ENCODE measurements at regions not wholly inside any gene's neighbourhood (a gene's known extent, or its start where the extent isn't known, plus 50 kb on each side); places are given as distances from the start of the nearest gene placed in this dataset.
A peak's percentile ranks its signal among the peaks of the same experiment; 100 is the strongest.
"Not testable (repeated sequence)": the region's sequence is repeated elsewhere in the genome, so short reads cannot be mapped to it uniquely, and the experiment has no call there.

DNA sequence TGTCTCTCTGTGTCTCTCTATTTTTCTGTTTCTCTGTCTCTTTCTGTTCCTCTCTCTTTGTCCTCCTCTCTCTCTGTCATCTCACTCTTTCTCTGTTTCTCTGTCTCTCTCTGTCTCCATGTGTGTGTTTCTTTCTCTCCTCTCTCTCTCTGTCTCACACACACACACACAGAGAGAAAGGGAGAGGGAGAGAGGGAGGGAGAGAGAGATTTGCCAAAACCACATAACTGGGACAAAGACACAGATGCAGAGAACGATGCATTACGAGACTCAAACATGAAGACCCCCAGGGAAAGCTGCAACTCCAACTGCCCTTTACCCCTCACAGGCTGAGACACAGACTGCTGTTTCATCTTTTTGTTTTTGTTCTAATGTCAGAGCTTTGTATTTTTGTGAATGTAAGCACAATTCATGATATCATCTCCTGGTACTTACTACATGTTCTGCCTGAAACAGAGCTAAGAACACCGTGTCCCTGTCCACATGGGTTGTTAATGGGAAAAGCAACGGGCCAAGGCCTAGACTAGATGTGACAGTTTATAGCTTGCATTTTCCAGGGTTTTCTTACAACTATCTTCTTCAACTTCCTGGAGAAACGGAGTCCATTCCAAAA lies 177.1 kb upstream of the ARID1B start:
- no peak for DNase-seq

DNA sequence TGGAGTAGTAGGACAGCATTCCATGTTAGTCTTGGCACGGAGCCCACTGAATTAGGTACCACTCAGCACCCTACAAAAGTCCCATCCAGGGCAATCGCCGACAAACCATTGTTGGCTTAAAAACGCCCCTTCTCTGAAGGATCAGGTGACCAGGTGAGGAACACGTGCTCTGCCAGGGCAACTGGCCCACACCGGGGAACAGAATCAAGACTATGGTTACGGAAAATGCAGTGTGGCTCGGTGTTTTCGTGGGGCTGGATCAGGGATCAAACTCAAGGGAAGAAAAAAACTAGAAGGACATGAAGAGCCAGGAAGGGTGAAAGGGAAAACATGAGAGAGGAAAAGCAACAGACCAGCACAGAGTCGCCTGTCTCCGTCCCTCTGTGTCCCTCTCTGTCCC lies 177.8 kb upstream of the ARID1B start:
- DNase-seq = no peak

DNA sequence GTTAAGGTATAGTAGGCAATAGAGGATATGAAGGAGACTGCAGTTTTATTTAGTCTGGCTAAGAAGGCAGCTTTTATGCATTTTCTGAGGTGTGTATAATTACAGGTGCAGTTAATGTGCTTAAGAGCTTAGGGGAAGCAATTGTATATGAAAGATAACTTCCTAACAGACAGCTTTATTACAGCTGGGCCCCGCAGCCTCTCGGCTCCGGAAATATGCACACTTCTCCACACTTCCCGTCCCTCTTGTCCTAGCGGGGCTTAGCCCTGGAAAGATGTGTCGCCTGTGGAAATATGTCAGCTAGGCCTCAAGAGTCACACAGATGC lies 178.4 kb upstream of the ARID1B start:
- DNase-seq = no peak

DNA sequence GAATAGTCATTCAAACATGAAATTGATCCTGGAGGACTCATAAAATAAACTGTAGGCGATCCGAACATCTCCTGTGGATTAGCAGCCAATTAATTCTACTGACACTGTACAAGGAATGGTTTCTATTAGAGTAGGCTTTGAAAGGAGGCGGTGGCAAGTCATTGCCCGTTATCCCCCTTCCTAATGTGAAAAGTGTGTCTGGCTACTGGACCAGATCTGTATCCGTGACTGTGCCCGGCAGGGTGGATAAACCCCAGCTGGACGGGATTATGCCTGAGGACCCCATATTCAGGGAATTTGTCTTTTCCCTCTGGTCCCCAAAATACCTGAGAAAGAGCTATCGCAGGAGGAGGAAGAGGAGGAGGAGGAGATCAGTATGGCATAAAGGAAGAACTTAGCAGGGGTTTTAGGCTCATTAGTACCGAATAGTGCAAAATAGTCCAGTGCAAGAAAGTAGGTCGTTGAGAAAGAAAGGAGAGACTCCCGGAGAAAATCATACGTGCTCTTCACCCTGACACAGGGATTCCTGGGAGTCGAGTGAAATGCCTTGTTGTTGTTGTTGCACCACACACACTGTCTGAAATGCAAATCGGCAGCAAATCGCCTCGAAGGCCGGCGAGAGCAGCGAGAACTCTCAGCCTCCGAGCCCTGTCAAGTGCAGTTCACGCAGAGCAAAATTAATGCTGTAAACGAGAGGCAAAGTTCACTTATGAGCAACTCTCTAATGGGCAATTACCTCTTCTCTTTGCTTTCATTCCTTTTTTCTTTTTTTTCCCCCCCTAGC lies 178.9 kb upstream of the ARID1B start:
- no peak for DNase-seq

DNA sequence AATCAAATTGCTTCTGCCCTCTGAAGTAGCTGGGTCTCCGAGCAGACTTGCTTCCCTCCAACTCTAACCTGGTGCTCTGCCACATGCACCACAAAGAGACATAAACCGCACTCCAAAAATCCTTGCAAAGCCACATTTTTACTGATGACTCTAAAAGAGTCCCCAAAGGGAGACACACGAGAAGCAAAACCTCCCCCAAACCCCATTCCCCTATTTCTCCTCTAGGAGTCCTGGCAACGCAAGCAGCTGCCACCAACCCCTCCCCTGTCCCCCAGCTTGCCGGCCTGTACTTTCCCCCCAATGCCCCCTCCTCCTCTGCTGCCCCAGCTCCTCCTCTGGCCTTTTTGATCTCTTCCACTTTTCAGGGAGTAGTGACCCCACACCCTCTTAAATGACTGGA lies 180.1 kb upstream of the ARID1B start:
- no peak for DNase-seq

DNA sequence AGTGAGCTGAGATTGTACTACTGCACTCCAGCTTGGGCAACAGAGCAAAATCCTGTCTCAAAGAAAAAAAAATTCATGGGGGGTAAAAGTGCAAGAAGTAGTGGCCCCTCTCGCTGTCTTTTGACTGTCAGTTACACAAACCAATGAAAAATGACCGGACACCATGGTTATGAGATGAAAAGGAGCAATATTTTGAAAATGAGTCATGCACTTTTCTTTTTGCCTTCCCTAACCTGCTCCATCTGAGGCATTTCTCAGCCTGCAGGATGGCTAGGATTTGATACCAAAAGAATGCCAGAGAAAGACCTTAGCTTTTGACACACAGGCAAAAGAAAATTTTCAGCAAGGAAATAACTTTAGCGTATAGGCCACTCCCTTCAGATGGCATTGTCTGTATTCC lies 181.7 kb upstream of the ARID1B start:
- DNase-seq = no peak

DNA sequence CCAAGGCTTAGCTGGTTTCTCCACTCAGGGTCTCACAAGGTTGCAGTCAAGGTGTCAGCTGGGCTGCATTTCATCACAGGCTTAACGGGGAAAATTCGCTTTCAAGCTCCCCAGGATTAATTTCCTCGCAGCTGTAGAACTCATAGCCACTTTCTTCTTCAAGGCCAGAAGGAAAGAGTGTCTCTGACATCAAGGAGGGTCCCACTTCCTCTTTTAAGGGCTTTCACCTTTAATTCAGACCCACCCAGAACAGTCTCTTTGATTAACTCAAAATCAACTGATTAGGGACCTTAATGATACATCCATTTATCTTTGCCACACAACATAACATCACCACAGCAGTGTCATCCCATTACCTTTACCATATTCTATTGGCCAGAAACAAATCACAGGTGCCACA lies 183.3 kb upstream of the ARID1B start:
- no peak for DNase-seq

DNA sequence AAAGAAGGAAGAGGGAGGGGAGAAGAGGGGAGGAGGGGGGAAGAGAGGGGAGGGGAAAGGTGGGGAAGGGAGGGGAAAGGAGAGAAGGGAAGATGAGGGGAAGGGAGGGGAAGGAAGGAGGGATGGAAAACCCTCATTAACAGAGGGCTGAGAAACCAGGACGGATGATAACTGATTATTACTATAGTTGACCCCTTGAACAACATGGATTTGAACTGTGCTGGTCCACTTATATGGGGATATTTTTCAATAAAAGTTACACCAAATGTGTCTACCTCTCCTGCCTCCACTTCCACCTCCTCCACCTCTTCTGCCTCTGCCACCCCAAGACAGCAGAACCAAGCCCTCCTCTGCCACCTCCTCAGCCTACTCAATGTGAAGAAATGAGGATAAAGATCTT lies 184.1 kb upstream of the ARID1B start:
- DNase-seq = no peak

DNA sequence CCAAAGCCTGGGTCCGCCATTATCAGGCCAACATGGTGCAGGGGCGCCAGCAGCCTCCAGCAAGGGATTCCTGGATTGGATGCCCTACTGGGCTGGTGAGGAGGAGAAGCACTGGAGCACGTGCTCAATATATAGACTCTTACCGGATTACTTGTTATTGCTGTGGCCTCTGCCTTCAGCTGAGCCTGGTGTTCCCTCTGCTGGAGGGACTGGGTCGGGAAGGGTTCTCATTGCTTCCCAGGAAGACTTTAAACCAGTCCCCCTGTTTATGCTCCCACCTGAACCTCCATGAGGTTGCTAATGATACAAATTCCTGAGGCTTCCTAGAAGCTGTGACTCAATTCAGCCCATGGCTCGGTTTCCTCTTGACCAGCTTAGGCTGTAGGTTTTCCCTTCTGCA lies 186.7 kb upstream of the ARID1B start:
- no peak for DNase-seq

DNA sequence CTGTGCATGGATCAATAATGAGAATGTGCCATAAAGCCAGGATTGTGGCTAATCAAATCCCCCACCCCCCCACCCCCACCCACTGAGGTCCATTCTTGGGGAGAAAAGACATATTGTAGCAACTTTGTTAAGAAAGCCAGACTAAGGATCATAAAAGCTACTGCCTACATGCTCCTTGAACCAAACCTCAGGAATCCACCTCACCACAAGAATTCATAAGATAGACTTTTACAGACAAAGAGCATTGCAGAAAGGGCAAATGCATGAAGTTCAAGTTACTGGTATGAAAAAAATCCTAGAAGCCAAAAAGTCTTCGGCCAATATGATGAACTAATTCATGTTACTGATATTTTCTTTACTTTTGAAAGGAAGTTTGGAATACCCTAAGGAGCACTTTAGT lies 187.9 kb upstream of the ARID1B start:
- no peak for DNase-seq

DNA sequence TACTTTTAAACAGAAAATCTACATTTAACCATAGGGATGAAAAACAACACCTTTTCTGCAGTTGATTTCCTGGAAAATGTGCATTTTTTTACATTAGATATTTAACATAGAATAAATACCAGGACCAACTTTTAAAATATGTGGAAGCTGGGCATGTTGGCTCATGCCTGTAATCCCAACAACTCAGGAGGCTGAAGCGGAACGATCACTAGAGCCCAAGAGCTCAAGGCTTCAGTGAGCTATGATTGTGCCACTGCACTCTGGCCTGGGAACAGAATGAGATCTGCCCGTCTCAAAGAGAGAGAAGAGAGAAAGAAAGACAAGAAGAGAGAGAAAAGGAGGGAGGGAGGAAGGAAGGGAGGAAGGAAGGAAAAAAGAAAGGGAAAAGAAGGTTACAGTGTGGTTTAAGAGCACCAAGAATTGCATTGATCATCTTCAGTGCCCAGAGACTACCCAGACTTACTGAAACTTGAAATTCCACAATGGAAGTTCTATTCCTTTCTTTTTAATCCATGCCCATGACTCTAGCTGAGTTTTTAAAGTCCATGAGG lies 189.4 kb upstream of the ARID1B start:
- DNase-seq = no peak

DNA sequence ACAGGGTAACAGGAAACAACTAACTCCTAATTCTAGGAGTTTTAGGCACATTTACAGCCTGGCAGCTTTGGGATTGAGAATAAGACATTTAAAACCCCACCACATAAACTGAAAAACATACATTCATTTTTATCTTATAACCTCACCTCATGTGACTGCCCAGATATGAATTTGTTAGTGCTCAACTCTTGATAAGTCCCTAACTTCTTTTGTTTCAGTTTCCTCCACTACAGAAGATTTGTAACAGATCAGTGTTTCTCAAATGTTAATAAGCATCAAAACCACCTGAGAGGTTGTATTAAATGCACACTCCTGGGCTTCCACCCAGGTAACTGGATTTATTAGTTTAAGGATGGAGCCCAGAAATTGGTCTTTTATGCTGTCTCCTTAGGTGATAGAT lies 190.1 kb upstream of the ARID1B start:
- DNase-seq = no peak

DNA sequence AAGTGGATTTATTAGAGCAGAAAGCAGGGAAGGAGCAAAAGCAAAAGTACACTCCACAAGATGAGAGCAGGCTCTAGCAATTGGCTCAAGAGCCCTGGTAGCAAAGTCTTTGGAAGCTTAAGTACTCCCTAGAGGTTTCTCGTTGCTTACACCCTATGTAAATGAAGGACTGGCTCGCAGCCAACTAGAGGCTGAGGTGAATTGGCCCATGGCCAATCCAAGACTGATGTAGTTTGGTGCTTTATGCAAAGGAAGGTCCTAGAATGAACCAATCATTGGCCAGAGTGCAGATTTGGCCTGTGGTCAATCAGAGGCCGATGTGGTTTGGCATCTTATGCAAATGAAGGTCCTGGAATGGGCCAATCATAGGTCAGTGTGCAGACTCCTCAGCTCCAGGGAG lies 191.3 kb upstream of the ARID1B start:
- no peak for DNase-seq

DNA sequence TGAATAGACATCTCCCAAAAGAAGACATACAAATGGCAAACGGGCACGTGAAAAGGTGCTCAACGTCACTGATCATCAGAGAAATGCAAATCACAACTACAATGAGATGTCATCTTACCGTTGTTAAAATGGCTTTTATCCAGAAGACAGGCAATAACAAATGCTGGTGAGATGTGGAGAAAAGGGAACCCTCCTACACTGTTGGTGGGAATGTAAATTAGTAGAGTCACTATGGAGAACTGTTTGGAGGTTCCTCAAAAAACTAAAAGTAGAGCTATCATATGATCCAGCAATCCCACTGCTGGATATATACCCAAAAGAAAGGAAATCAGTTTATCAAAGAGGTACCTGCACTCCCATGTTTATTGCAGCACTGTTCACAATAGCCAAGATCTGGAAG lies 193.1 kb upstream of the ARID1B start:
- DNase-seq = not testable (repeated sequence)

DNA sequence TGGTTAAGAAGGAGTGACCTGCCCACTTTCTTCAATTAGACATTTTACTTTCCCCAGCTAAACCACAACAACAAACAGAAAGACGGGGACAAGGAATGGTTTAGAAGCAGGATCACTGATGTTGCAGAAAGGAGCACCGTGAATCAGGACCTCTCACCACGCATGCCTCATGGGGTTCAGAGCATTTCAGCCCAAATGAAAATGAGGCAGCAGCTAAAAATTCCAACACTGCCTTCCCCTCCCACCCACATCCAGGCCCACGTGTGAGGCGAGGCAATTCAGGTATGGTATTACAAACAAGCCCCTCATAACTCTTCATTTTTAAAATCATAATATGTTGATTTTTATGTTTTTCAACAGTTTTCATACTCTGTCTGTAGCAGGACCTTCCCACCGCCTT lies 194.1 kb upstream of the ARID1B start:
- DNase-seq = no peak

DNA sequence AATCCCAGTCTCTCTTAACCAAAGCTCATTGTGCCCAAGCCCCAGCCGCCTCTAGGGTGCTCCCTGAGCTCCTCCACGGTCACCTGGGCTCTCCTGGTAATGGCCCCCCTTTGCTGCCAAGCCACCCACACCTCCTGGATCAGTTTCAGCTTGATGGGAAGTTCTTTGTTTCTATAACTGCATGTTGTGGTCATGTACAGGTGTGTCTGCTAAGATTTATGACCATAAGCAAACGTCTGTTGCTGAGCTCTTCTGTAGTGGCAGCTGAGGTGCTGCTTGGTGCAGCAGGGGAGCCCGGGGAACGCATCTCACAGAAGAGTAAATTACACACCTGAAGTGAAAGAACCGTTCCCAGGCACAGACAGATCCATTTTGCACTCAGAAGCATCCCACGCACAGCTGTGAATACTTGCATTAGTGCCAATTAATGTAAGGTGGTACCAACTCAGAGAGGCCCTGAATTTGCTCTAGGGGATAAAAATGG lies 194.6 kb upstream of the ARID1B start:
- DNase-seq = no peak

DNA sequence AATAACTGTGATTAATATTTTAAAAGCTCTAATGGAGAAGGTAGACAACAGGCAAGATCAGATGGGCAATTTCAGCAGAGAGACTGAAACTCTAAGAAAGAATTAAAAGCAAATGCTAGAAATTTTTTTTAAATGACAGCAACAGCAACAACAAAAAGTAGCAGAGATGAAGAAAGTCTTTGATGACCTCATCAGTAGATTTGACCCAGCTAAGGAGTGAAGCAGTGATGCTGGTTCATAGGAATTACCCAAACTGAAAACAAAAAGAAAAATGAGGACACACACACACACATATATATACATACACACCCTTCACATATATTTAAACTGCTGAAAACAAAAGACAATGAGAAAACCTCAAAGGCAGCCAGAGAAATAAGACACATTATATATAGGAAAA lies 197.6 kb upstream of the ARID1B start:
- DNase-seq = no peak

DNA sequence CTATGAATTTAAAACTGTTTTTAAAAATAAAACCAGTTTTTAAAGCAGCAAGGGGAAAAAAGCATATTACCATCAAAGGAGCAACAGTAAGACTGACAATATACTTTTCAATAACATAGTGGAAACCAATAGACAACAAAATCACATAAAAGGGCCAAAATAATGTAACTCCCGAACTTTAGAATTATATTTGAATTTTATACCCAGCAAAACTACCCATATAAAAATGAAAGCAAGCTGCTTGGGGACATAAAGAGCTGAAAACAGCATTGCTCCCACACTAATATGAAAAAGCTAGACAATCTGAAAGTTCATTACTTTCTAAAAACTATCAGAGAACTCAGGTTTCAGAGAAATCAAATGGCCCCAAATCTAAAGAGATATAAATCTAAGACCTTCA lies 199.4 kb upstream of the ARID1B start:
- no peak for DNase-seq

DNA sequence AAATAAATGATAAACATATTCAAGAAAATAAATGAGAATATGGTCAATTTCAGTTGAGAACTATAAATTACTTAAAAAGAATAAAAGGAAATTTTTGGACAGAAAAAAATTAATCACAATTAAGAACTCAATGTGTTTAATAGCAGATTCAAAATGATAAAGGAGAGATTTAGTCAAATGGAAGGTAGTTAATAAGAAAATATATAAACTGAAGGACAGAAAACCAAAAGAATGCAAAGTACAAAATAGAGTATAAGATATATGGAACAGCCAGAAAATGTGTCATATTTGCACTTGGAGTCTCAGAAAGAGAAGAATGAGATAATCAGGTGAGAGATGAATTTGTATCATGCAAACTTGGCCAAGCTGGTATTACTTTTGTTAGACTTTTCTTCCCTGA lies 201.8 kb upstream of the ARID1B start:
- no peak for DNase-seq

DNA sequence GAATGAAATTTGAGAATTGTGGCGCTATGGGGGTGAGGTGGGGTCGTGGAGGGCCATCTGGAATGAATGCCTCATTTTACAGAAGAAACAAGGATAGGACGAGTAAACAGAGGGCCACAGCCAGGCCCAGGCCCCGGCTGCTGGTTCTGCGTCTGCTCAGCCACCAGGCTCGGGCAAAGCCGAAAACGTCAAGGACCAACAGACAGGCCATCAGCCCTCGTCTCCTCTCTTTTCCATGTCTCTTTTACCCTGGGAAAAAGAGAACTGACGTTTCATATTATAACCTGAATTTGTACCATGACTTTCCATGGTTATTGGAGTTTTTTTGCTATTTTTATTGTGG lies 212.4 kb upstream of the ARID1B start:
- no peak for DNase-seq

DNA sequence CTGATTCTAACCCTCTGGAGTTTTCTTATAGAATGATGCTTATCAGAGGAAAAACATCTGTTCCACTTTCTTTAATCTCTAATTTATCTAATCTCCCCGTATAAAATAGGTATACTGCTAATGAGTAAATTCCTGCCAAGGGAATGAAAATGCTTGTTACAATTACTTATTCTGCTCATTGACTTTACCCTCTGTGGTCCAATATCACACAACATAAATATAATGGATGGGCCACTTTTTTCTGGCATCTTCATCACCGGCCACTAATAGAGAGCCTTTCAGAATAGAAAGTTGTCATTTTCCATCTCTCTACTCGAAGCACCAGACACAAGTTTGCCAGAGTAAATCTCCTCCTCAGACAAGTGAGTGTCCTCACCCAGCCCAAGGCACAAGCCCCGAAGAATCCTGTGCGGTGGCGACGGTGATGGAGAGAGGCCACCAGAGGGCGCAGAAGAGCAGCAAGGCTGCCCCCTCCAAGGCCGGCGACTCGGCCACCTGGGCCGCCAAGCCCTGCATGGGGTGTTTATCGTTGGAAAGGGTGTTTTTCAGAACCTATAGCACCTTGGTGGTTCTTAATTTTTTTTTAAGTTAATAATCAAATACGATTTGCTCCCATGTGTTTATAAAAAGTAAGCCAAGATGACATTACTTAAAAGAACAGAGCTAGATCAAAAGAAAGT lies 212.9 kb upstream of the ARID1B start:
- DNase-seq = peak; percentile 76

DNA sequence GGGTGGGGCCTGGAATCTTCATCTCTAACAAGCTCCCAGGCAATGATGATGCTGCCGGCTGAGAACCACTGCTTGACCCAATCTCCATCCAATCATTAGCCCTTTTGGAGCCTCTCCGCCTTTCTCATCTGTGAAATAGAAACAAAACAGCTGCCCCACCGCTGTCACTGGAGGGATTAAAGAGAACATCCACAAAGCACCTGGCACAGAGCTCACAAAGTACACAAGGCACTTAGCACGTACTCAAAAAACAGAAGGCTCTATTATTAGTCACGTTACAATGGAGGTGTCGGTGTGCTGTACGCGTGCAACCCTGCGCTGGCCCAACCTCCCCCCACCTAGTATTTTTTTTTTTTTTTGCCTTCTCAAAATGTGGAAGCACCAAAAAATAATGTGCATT lies 213.5 kb upstream of the ARID1B start:
- DNase-seq = no peak

DNA sequence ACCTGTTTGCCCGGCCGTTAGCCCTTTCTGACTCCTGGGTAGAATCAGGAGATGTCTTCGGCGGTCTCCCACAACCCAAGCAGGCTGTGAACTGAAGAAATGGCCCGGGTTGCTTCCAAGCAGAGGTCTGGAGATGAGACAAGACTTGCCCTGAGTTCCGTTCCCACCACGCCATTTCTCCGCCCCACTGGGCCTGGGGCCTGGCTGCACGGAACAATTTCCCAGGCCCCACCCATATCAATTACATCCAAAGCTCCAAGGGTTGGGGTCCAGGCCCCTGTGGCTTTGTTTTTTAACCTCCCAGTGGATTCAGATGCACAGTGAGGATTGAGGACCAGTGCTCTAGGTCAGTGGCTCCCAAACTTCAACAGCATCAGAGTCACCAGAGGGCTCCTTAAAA lies 214.5 kb upstream of the ARID1B start:
- no peak for DNase-seq

DNA sequence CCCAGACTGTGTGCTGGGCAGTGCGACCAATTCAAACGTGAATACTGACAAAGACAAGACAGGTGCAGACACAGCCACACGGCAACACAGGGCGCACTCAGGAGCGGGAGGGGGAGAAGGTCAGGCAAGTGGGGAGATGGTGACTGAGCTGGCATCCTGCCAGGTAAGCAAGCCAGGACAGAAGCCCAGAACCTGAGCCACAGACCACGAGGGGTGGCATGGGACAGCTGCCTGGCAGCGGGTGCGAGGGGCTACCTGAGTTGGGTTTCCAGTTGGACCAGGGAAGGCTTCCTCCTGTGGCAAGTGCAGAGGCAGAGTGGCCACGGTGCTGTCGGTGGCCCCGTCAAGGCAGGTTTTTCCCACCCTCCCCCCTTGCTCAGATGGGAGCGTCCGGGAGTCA lies 215.2 kb upstream of the ARID1B start:
- no peak for DNase-seq

All from CD4-positive, alpha-beta T cell treated with Interleukin-17A for 1 hour (primary cell).